Endothelial cell of umbilical vein (primary cell): ENCODE measurements at regions not wholly inside any gene's neighbourhood (a gene's known extent, or its start where the extent isn't known, plus 50 kb on each side); places are given as distances from the start of the nearest gene placed in this dataset.

ENCODE experiments used
- BruUV-seq: library from RNA; stranded (reverse); fragments of 400-500 nt; replicated peaks from 2 replicates; lab custom pipeline; 2021; lab: Mats Ljungman, UMichigan
- CTCF ChIA-PET: fragments of 300-600, 350-600 bp; sonication (Branson Sonifier 250); formaldehyde crosslinking; loops from one replicate; lab custom pipeline; 2021; ENCODE audit warnings: antibody characterized with exemption, inconsistent platforms; lab: Charles Lee
- POLR2A ChIA-PET: fragments of 300-600, 350-600 bp; sonication (Branson Sonifier 250); formaldehyde crosslinking; loops from one replicate; lab custom pipeline; 2021; ENCODE audit warnings: antibody characterized with exemption, inconsistent platforms; lab: Charles Lee
- DNase-seq: peaks from one replicate; pipeline ENCODE4 v3.0.0-alpha.2; 2011; ENCODE audit warnings: low read depth, low spot score
- FAIRE-seq: peaks from 2 replicates; lab custom pipeline; 2011; peaks lifted over from hg19 to GRCh38; lab: Jason Lieb, UNC
- H2AFZ ChIP-seq: 2 replicates; pipeline ENCODE4 v1.6.0; 2012; ENCODE audit warnings: low read depth, low read length, control low read depth, inconsistent platforms
- H3K27ac ChIP-seq: 2 replicates; pipeline ENCODE4 v1.5.1; 2011; ENCODE audit warnings: low read depth, mild to moderate bottlenecking, control low read depth, low read length, moderate library complexity; ENCODE audit not compliant: insufficient read depth
- H3K27me3 ChIP-seq, 2 experiments: 2 replicates each; pipeline versions ENCODE4 v1.6.0 to v1.6.1; 2011; ENCODE audit warnings: low read length in 2 of 2, mixed read lengths in 1 of 2; ENCODE audit not compliant: control insufficient read depth in 2 of 2, insufficient read depth in 2 of 2
- H3K36me3 ChIP-seq, 2 experiments: 2 replicates in 1 of 2; 3 replicates in 1 of 2; pipeline ENCODE4 v1.5.1; 2011; ENCODE audit warnings: low read length in 2 of 2, mild to moderate bottlenecking in 1 of 2, moderate library complexity in 1 of 2; ENCODE audit not compliant: control insufficient read depth in 2 of 2, insufficient read depth in 2 of 2; ENCODE audit errors: extremely low read depth in 1 of 2
- H3K4me1 ChIP-seq: 3 replicates; pipeline ENCODE4 v1.5.1; 2011; ENCODE audit warnings: mild to moderate bottlenecking, low read length; ENCODE audit not compliant: control insufficient read depth, insufficient read depth; ENCODE audit errors: extremely low read depth
- H3K4me2 ChIP-seq: 2 replicates; pipeline ENCODE4 v1.6.1; 2011; ENCODE audit warnings: low read length, control low read depth, mixed read lengths; ENCODE audit not compliant: insufficient read depth
- H3K4me3 ChIP-seq, 3 experiments: fragments of 200-600 bp in 1 of 3; sonication (generic), shearing (Covaris generic) in 1 of 3; replicated peaks in 1 of 3; 2 replicates each; pipeline ENCODE4 v1.5.1; 2011 to 2016; ENCODE audit warnings: control low read depth in 3 of 3, low read length in 3 of 3, mild to moderate bottlenecking in 2 of 3, inconsistent platforms in 1 of 3, low read depth in 1 of 3, moderate library complexity in 1 of 3; ENCODE audit not compliant: insufficient read depth in 1 of 3
- H3K79me2 ChIP-seq: 2 replicates; pipeline ENCODE4 v1.6.0; 2012; ENCODE audit warnings: low read length, inconsistent platforms; ENCODE audit not compliant: control insufficient read depth, insufficient read depth
- H3K9ac ChIP-seq: replicated peaks from 2 replicates; pipeline ENCODE3; 2011; ENCODE audit warnings: low read length, control low read depth; ENCODE audit not compliant: insufficient read depth; ENCODE audit errors: extremely low read depth
- H3K9me1 ChIP-seq: replicated peaks from 3 replicates; pipeline ENCODE4 v1.6.0; 2011; ENCODE audit warnings: mild to moderate bottlenecking, low read length; ENCODE audit not compliant: control insufficient read depth, insufficient read depth; ENCODE audit errors: extremely low read depth
- H3K9me3 ChIP-seq: replicated peaks from 2 replicates; pipeline ENCODE4 v1.5.1; 2012; ENCODE audit warnings: low read length, inconsistent platforms; ENCODE audit not compliant: control insufficient read depth, insufficient read depth
- H4K20me1 ChIP-seq: replicated peaks from 2 replicates; pipeline ENCODE3; 2011; ENCODE audit warnings: mild to moderate bottlenecking, low read length; ENCODE audit not compliant: control insufficient read depth, insufficient read depth; ENCODE audit errors: extremely low read depth
- CTCF ChIP-seq, 2 donors: IDR thresholded peaks; 1 replicate in 1 of 2; 2 replicates in 1 of 2; pipeline ENCODE4 v1.5.1; 2011; ENCODE audit warnings: low read length in 2 of 2, mild to moderate bottlenecking in 2 of 2, moderate library complexity in 2 of 2, control low read depth in 1 of 2, inconsistent platforms in 1 of 2, low read depth in 1 of 2; ENCODE audit not compliant: insufficient read depth in 1 of 2; ENCODE audit errors: extremely low read depth in 1 of 2
- EZH2 ChIP-seq: IDR thresholded peaks from 2 replicates; pipeline ENCODE4 v1.6.1; 2012; ENCODE audit warnings: borderline replicate concordance, low read depth, mild to moderate bottlenecking, moderate library complexity, low read length, inconsistent platforms; ENCODE audit not compliant: severe bottlenecking
- FOS ChIP-seq: IDR thresholded peaks from 2 replicates; pipeline ENCODE4 v1.6.1; 2011; ENCODE audit warnings: mild to moderate bottlenecking, low read length, moderate library complexity, borderline replicate concordance; ENCODE audit not compliant: insufficient read depth
- GATA2 ChIP-seq: IDR thresholded peaks from 2 replicates; pipeline ENCODE4 v1.7.0; 2011; ENCODE audit warnings: low read depth, mild to moderate bottlenecking, moderate library complexity, mixed read lengths, low read length; ENCODE audit not compliant: insufficient read length, insufficient read depth
- JUN ChIP-seq: IDR thresholded peaks from 2 replicates; pipeline ENCODE4 v1.6.1; 2011; ENCODE audit warnings: borderline replicate concordance, low read depth; ENCODE audit not compliant: insufficient read length, insufficient read depth
- MAX ChIP-seq: IDR thresholded peaks from 2 replicates; pipeline ENCODE4 v1.6.1; 2011; ENCODE audit not compliant: insufficient read depth, insufficient read length
- MYC ChIP-seq: IDR thresholded peaks from one replicate; pipeline ENCODE4 v1.6.1; 2011; ENCODE audit warnings: mild to moderate bottlenecking, low read depth, low read length
- POLR2A ChIP-seq: IDR thresholded peaks from 2 replicates; pipeline ENCODE4 v1.6.1; 2012; ENCODE audit warnings: low read depth, mild to moderate bottlenecking, control low read depth, low read length
- POLR2AphosphoS5 ChIP-seq: IDR thresholded peaks from 2 replicates; pipeline ENCODE4 v1.6.1; 2012; ENCODE audit warnings: low read depth, mild to moderate bottlenecking, control low read depth, low read length, moderate library complexity; ENCODE audit not compliant: insufficient read depth
- dilution Hi-C: fragments of 300-500 bp; cut with MboI; formaldehyde crosslinking; loops from one replicate; pipeline ENCODE4 v1.15.0; 2019; ENCODE audit warnings: low sequenced_read_pairs; ENCODE audit not compliant: extremely low pct_ligation_motif_present
- intact Hi-C: fragments of 100-400 bp; cut with micrococcal nuclease; formaldehyde crosslinking; loops from one replicate; pipeline ENCODE4 v1.10.0; 2022

DNA sequence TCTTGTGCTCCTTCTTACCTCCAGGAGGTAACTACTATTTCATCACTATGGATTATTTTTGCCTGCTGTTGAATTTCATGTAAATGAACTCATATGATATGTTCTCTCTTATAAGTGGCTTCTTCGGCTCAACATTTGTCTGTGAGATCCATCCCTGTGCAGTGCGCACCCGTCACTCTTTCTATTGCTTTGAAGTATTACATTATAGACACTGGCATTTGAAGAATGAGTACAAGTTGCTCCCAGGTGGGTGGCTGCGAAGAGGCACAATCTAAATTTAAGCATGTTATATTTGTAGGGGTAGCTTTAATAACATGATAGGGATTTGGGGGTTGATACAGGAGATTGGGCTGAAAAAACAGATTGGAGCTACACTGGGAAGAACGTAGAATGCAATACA, 809.7 kb downstream of the CCSER2 start:
- no peaks in the 10 kb centered on the region for H3K36me3 ChIP-seq
- dilution Hi-C loops (no loop called here), intact Hi-C loops (no loop called here)
- no peaks in the 10 kb centered on the region for H3K9me3 ChIP-seq
- no peaks in the 10 kb centered on the region for H3K27me3 ChIP-seq
- no peak overlapping the region for H3K27ac ChIP-seq
- no peak overlapping the region for H2AFZ ChIP-seq
- POLR2A ChIA-PET: no interaction called here
- DNase-seq (no peak), FAIRE-seq (no peak)
- no peak overlapping the region for H3K4me3 ChIP-seq
- H3K4me1 ChIP-seq: no peaks in the 10 kb centered on the region
- no peaks in the 10 kb centered on the region for H3K9me1 ChIP-seq
- no TSS peak for BruUV-seq
- no peak overlapping the region for H3K4me2 ChIP-seq
- H4K20me1 ChIP-seq: no peaks in the 10 kb centered on the region
- CTCF ChIA-PET: no interaction called here
- H3K79me2 ChIP-seq: no peaks in the 10 kb centered on the region
- no peak for TF ChIP-seq POLR2AphosphoS5
- TF ChIP-seq CTCF (IDR thresholded peaks at IDR 0.05; ENCODE audit: extremely low read depth in 1 of 2, insufficient read depth in 1 of 2, low read depth in 1 of 2, low read length in 2 of 2): no peak
- TF ChIP-seq JUN: no peak
- no peak for TF ChIP-seq FOS
- no peak for TF ChIP-seq GATA2
- TF ChIP-seq MAX: no peak
- no peak for TF ChIP-seq MYC
- no peak for TF ChIP-seq POLR2A
- TF ChIP-seq EZH2: no peak
- no peak overlapping the region for H3K9ac ChIP-seq
